K562 (cell line): ENCODE measurements at regions not wholly inside any gene's neighbourhood (a gene's known extent, or its start where the extent isn't known, plus 50 kb on each side); places are given as distances from the start of the nearest gene placed in this dataset.

ENCODE experiments used
- ATAC-seq: fragments of 200-7000 bp; cut with Tn5 transposase; 3 replicates; pipeline ENCODE4 v1.9.1; 2020; ENCODE audit warnings: moderate library complexity
- BruUV-seq: library from RNA; stranded (reverse); fragments of 400-500 nt; replicated peaks from 2 replicates; lab custom pipeline; 2021; lab: Mats Ljungman, UMichigan
- CTCF ChIA-PET: fragments of 300-600 bp; formaldehyde crosslinking; extraction: SDS; loops from one replicate; lab custom pipeline; 2021; ENCODE audit warnings: low intra/inter-chr PET ratio; lab: Yijun Ruan, JAX
- POLR2A ChIA-PET: fragments of 300-600, 350-650 bp; sonication (Branson Sonifier 250); formaldehyde crosslinking; extraction: SDS; loops from one replicate; lab custom pipeline; 2021; ENCODE audit warnings: antibody characterized with exemption, inconsistent platforms; lab: Yijun Ruan, JAX
- DNase-seq, 4 experiments: peaks; one replicate each; pipeline versions ENCODE4 v3.0.0 to v3.0.0-alpha.2; 2011 to 2018; ENCODE audit warnings: low spot score in 3 of 4, mixed read lengths in 3 of 4; ENCODE audit errors: extremely low read depth in 1 of 4
- FAIRE-seq: peaks from 2 replicates; lab custom pipeline; 2011; peaks lifted over from hg19 to GRCh38; lab: Jason Lieb, UNC
- H2AFZ ChIP-seq: 2 replicates; pipeline ENCODE4 v1.6.0; 2011; ENCODE audit warnings: low read depth, low read length, control low read depth, inconsistent platforms
- H3K27ac ChIP-seq: fragments of 200-600 bp; 3 replicates; pipeline ENCODE4 v1.8.0; 2011; ENCODE audit warnings: low read depth, mild to moderate bottlenecking, control low read depth, inconsistent platforms, low read length, moderate library complexity, mixed read lengths; ENCODE audit errors: extremely low read depth
- H3K27me3 ChIP-seq, 2 experiments: fragments of 300-600 bp in 1 of 2; 2 replicates in 1 of 2; 3 replicates in 1 of 2; pipeline versions ENCODE4 v1.6.0 to v1.8.0; 2011; ENCODE audit warnings: inconsistent platforms in 2 of 2, low read length in 2 of 2, mild to moderate bottlenecking in 1 of 2, mixed read lengths in 1 of 2, moderate library complexity in 1 of 2; ENCODE audit not compliant: control insufficient read depth in 2 of 2, insufficient read depth in 2 of 2
- H3K36me3 ChIP-seq: fragments of 300-600 bp; 3 replicates; pipeline ENCODE4 v1.8.0; 2011; ENCODE audit warnings: mild to moderate bottlenecking, low read length, inconsistent platforms; ENCODE audit not compliant: control insufficient read depth, insufficient read depth
- H3K4me1 ChIP-seq, 2 experiments: fragments of 200-600 bp in 1 of 2; replicated peaks in 1 of 2; 2 replicates in 1 of 2; 3 replicates in 1 of 2; pipeline versions ENCODE4 v1.5.1 to v1.8.0; 2011; ENCODE audit warnings: inconsistent platforms in 2 of 2, low read length in 2 of 2, mild to moderate bottlenecking in 1 of 2, mixed read lengths in 1 of 2, moderate library complexity in 1 of 2; ENCODE audit not compliant: control insufficient read depth in 2 of 2, insufficient read depth in 2 of 2
- H3K4me2 ChIP-seq: 2 replicates; pipeline ENCODE4 v1.6.1; 2011; ENCODE audit warnings: low read length, control low read depth, inconsistent platforms, mixed read lengths; ENCODE audit not compliant: insufficient read depth
- H3K4me3 ChIP-seq: fragments of 200-600 bp; sonication (generic), shearing (Covaris generic); 2 replicates; pipeline ENCODE4 v1.5.1; 2016; ENCODE audit warnings: control low read depth, inconsistent platforms
- H3K79me2 ChIP-seq: fragments of 200-600 bp; 3 replicates; pipeline ENCODE4 v1.8.0; 2011; ENCODE audit warnings: low read length, inconsistent platforms; ENCODE audit not compliant: control insufficient read depth, insufficient read depth
- H3K9ac ChIP-seq, 2 experiments: 2 replicates each; pipeline versions ENCODE4 v1.6.0 to v1.6.1; 2011; ENCODE audit warnings: low read depth in 2 of 2, low read length in 2 of 2, control low read depth in 1 of 2, inconsistent platforms in 1 of 2, mild to moderate bottlenecking in 1 of 2, mixed read lengths in 1 of 2; ENCODE audit not compliant: insufficient read depth in 1 of 2
- H3K9me1 ChIP-seq: one replicate; pipeline ENCODE4 v1.6.0; 2011; ENCODE audit warnings: inconsistent platforms, mild to moderate bottlenecking, low read length, moderate library complexity; ENCODE audit not compliant: control insufficient read depth, insufficient read depth
- H3K9me3 ChIP-seq: replicated peaks from 2 replicates; pipeline ENCODE4 v1.5.1; 2011; ENCODE audit warnings: low read depth, low read length, inconsistent platforms; ENCODE audit not compliant: control insufficient read depth, insufficient read depth
- H4K20me1 ChIP-seq: replicated peaks from 2 replicates; pipeline ENCODE4 v1.6.1; 2011; ENCODE audit warnings: low read length, inconsistent platforms, mixed read lengths; ENCODE audit not compliant: control insufficient read depth, insufficient read depth
- CHD2 ChIP-seq: IDR thresholded peaks from 2 replicates; pipeline ENCODE4 v1.6.1; 2011; ENCODE audit warnings: low read depth, low read length
- DIDO1 ChIP-seq: fragments of 450-650 bp; IDR thresholded peaks from 2 replicates; pipeline ENCODE4 v1.6.1; 2016; ENCODE audit warnings: low read depth, missing biosample characterization, missing genetic modification characterization
- IFI16 ChIP-seq: fragments of 250-450 bp; sonication (Bioruptor Pico); IDR thresholded peaks from 2 replicates; pipeline ENCODE4 v2.1.2; 2022; ENCODE audit warnings: mild to moderate bottlenecking, inconsistent platforms
- MEF2A ChIP-seq: IDR thresholded peaks from 2 replicates; pipeline ENCODE4 v1.6.1; 2011; ENCODE audit warnings: low read depth, mild to moderate bottlenecking, low read length, moderate library complexity; ENCODE audit not compliant: control insufficient read depth
- PHB ChIP-seq: fragments of 250-450 bp; sonication (Bioruptor Pico); IDR thresholded peaks from 2 replicates; pipeline ENCODE4 v1.5.0; 2021
- RBM17 ChIP-seq: fragments of 200-400 bp; formaldehyde crosslinking; IDR thresholded peaks from 2 replicates; pipeline ENCODE4 v1.6.1; 2017; ENCODE audit warnings: low read depth, mild to moderate bottlenecking, low read length, borderline replicate concordance
- RNF2 ChIP-seq: sonication (generic); IDR thresholded peaks from 2 replicates; pipeline ENCODE4 v1.6.1; 2016
- SRSF3 ChIP-seq: fragments of 200-400 bp; formaldehyde crosslinking; IDR thresholded peaks from 2 replicates; pipeline ENCODE4 v1.6.1; 2016; ENCODE audit warnings: mild to moderate bottlenecking, low read length, moderate library complexity; ENCODE audit not compliant: insufficient read depth
- ZNF121 ChIP-seq: sonication (generic); formaldehyde crosslinking; conservative IDR thresholded peaks from 2 replicates; pipeline ENCODE4 v1.8.0; 2022; ENCODE audit warnings: missing genetic modification reagents
- ZNF408 ChIP-seq: fragments of 250-450 bp; sonication (Bioruptor Pico); IDR thresholded peaks from 2 replicates; pipeline ENCODE4 v1.4.0; 2020; ENCODE audit warnings: low read depth, mild to moderate bottlenecking, moderate library complexity
- ZNF707 ChIP-seq: fragments of 250-450 bp; sonication (Bioruptor Pico); conservative IDR thresholded peaks from 2 replicates; pipeline ENCODE4 v1.8.0; 2022; ENCODE audit warnings: inconsistent platforms, mild to moderate bottlenecking, moderate library complexity
- WGBS: fragments of 100-300 bp; shearing (Covaris generic); methylation state at CpG from one replicate; pipeline ENCODE4 v1.1.6; 2016; ENCODE audit warnings: low coverage, mixed read lengths; ENCODE audit not compliant: insufficient coverage; ENCODE audit errors: missing lambda C conversion rate; 5-methylcytosine and 5-hydroxymethylcytosine counted together
- in situ Hi-C: fragments of 300-500 bp; cut with MboI; formaldehyde crosslinking; loops from 4 replicates; pipeline ENCODE4 v1.15.0; 2018; ENCODE audit warnings: inconsistent platforms, mixed read lengths
- intact Hi-C: fragments of 100-400 bp; cut with micrococcal nuclease; formaldehyde crosslinking; loops from 2 replicates; pipeline ENCODE4 v1.14.2; 2022
- TF ChIP-seq, protein P1 (sequence below): fragments of 250-450 bp; sonication (Bioruptor Pico); IDR thresholded peaks from 2 replicates; pipeline ENCODE4 v1.8.0; 2021; ENCODE audit warnings: moderate library complexity, mild to moderate bottlenecking, inconsistent platforms
- TF ChIP-seq, protein P2 (sequence below): fragments of 200-800 bp; sonication (Bioruptor generic); IDR thresholded peaks from 2 replicates; pipeline ENCODE4 v1.6.1; 2017; ENCODE audit warnings: missing genetic modification characterization, missing compliant biosample characterization
- TF ChIP-seq, protein P3 (sequence below): fragments of 250-450 bp; sonication (Bioruptor Pico); IDR thresholded peaks from 2 replicates; pipeline ENCODE4 v1.4.0; 2020

DNA sequence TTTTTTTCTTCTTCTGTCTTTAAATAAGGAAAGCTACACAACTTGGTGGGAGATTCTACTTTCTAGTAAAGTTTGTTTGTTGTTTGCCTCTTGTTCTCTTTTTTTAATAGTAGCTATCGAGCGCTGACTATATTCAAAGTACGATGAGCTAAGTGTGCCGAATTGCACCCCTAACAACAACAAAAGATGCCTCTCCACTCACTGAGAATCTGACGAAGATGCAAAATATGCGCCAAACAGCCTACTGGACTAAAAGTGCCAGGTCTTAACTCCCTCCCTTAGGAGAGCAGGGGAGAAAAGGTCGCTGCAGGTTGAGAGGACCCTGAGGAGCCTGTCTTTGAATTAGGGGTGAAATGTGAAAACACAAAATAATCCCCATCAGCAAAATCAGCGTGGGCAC, 713.8 kb upstream of the WWC1 start:
- H3K36me3 ChIP-seq, result no peaks in the 10 kb centered on the region
- 1% methylated on average over 8 of the region's 8 CpGs for WGBS
- POLR2A ChIA-PET, result no interaction called here
- TF ChIP-seq CHD2 (no peak), MEF2A (no peak), IFI16 (CRISPR knock-in tag) (no peak), SRSF3 (no peak), RBM17 (no peak), DIDO1 (tag) (no peak), ZNF707 (no peak), RNF2 (no peak), ZNF408 (CRISPR knock-in tag) (no peak), PHB (no peak), ZNF121 (CRISPR knock-in tag) (no peak)
- TF ChIP-seq, protein P1, sequence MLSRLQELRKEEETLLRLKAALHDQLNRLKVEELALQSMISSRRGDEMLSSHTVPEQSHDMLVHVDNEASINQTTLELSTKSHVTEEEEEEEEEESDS (CRISPR knock-in tag), result no peak
- TF ChIP-seq, protein P2, sequence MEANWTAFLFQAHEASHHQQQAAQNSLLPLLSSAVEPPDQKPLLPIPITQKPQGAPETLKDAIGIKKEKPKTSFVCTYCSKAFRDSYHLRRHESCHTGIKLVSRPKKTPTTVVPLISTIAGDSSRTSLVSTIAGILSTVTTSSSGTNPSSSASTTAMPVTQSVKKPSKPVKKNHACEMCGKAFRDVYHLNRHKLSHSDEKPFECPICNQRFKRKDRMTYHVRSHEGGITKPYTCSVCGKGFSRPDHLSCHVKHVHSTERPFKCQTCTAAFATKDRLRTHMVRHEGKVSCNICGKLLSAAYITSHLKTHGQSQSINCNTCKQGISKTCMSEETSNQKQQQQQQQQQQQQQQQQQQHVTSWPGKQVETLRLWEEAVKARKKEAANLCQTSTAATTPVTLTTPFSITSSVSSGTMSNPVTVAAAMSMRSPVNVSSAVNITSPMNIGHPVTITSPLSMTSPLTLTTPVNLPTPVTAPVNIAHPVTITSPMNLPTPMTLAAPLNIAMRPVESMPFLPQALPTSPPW (CRISPR knock-in tag), result no peak
- TF ChIP-seq, protein P3, sequence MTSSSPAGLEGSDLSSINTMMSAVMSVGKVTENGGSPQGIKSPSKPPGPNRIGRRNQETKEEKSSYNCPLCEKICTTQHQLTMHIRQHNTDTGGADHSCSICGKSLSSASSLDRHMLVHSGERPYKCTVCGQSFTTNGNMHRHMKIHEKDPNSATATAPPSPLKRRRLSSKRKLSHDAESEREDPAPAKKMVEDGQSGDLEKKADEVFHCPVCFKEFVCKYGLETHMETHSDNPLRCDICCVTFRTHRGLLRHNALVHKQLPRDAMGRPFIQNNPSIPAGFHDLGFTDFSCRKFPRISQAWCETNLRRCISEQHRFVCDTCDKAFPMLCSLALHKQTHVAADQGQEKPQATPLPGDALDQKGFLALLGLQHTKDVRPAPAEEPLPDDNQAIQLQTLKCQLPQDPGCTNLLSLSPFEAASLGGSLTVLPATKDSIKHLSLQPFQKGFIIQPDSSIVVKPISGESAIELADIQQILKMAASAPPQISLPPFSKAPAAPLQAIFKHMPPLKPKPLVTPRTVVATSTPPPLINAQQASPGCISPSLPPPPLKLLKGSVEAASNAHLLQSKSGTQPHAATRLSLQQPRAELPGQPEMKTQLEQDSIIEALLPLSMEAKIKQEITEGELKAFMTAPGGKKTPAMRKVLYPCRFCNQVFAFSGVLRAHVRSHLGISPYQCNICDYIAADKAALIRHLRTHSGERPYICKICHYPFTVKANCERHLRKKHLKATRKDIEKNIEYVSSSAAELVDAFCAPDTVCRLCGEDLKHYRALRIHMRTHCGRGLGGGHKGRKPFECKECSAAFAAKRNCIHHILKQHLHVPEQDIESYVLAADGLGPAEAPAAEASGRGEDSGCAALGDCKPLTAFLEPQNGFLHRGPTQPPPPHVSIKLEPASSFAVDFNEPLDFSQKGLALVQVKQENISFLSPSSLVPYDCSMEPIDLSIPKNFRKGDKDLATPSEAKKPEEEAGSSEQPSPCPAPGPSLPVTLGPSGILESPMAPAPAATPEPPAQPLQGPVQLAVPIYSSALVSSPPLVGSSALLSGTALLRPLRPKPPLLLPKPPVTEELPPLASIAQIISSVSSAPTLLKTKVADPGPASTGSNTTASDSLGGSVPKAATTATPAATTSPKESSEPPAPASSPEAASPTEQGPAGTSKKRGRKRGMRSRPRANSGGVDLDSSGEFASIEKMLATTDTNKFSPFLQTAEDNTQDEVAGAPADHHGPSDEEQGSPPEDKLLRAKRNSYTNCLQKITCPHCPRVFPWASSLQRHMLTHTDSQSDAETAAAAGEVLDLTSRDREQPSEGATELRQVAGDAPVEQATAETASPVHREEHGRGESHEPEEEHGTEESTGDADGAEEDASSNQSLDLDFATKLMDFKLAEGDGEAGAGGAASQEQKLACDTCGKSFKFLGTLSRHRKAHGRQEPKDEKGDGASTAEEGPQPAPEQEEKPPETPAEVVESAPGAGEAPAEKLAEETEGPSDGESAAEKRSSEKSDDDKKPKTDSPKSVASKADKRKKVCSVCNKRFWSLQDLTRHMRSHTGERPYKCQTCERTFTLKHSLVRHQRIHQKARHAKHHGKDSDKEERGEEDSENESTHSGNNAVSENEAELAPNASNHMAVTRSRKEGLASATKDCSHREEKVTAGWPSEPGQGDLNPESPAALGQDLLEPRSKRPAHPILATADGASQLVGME (CRISPR knock-in tag), result no peak

More for the DNA sequence above, 713.8 kb upstream of the WWC1 start:
- Histone ChIP-seq H3K4me2 (no peak overlapping the region), H3K9me3 (no peaks in the 10 kb centered on the region), H3K9ac (no peak overlapping the region), H3K27ac (no peak overlapping the region), H3K4me1 (no peaks in the 10 kb centered on the region), H4K20me1 (no peaks in the 10 kb centered on the region), H2AFZ (no peak overlapping the region), H3K9me1 (no peaks in the 10 kb centered on the region), H3K4me3 (no peak overlapping the region), H3K79me2 (no peaks in the 10 kb centered on the region), H3K27me3 (no peaks in the 10 kb centered on the region)
- CTCF ChIA-PET, result no interaction called here
- in situ Hi-C loops (no loop called here), intact Hi-C loops (no loop called here)
- BruUV-seq, result no TSS peak
- DNase-seq (no peak), FAIRE-seq (no peak), ATAC-seq (no peak)
